IMR-90 (cell line): ENCODE measurements at regions not wholly inside any gene's neighbourhood (a gene's known extent, or its start where the extent isn't known, plus 50 kb on each side); places are given as distances from the start of the nearest gene placed in this dataset.

ENCODE experiments used
- ATAC-seq: fragments of 200-7000 bp; cut with Tn5 transposase; 2 replicates; pipeline ENCODE4 v1.9.1; 2020; ENCODE audit warnings: low read depth, mild to moderate bottlenecking, moderate library complexity
- BruUV-seq: library from RNA; stranded (reverse); fragments of 400-500 nt; replicated peaks from 2 replicates; lab custom pipeline; 2021; lab: Mats Ljungman, UMichigan
- CTCF ChIA-PET: fragments of 300-600 bp; formaldehyde crosslinking; extraction: SDS; loops from one replicate; lab custom pipeline; 2021; ENCODE audit warnings: antibody characterized with exemption; lab: Yijun Ruan, JAX
- POLR2A ChIA-PET: fragments of 300-600 bp; sonication (Branson Sonifier 250); formaldehyde crosslinking; loops from one replicate; lab custom pipeline; 2022; ENCODE audit warnings: antibody characterized with exemption; ENCODE audit not compliant: unreplicated experiment; lab: Charles Lee
- DNase-seq: peaks from one replicate; pipeline ENCODE4 v3.0.0; 2013
- H2AFZ ChIP-seq: replicated peaks from 2 replicates; pipeline ENCODE3; 2013; ENCODE audit warnings: low read length, mild to moderate bottlenecking; ENCODE audit not compliant: poor library complexity
- H2AK5ac ChIP-seq: 2 replicates; pipeline ENCODE4 v1.6.1; 2013; ENCODE audit warnings: low read depth, low read length, inconsistent platforms
- H2AK9ac ChIP-seq: replicated peaks from 2 replicates; pipeline ENCODE3; 2013; ENCODE audit warnings: mild to moderate bottlenecking, low read depth, low read length, moderate library complexity; ENCODE audit not compliant: poor library complexity
- H2BK120ac ChIP-seq: 2 replicates; pipeline ENCODE4 v1.6.1; 2013; ENCODE audit warnings: low read depth, low read length, inconsistent platforms
- H2BK15ac ChIP-seq: 3 replicates; pipeline ENCODE4 v1.6.1; 2013; ENCODE audit warnings: low read depth, low read length, inconsistent platforms
- H2BK20ac ChIP-seq: 2 replicates; pipeline ENCODE4 v1.6.1; 2013; ENCODE audit warnings: low read depth, mild to moderate bottlenecking, inconsistent platforms, low read length, moderate library complexity
- H2BK5ac ChIP-seq: 2 replicates; pipeline ENCODE4 v1.6.1; 2013; ENCODE audit warnings: mild to moderate bottlenecking, low read depth, low read length, inconsistent platforms; ENCODE audit not compliant: poor library complexity, severe bottlenecking
- H3K14ac ChIP-seq: replicated peaks from 2 replicates; pipeline ENCODE4 v1.6.1; 2013; ENCODE audit warnings: low read depth, low read length, inconsistent platforms
- H3K18ac ChIP-seq: 2 replicates; pipeline ENCODE4 v1.6.1; 2013; ENCODE audit warnings: low read depth, low read length, control low read depth
- H3K23ac ChIP-seq: 2 replicates; pipeline ENCODE4 v1.6.1; 2013; ENCODE audit warnings: low read depth, low read length, inconsistent platforms
- H3K27ac ChIP-seq: 2 replicates; pipeline ENCODE4 v1.5.1; 2013; ENCODE audit warnings: mild to moderate bottlenecking, control low read depth, low read length; ENCODE audit not compliant: insufficient read depth
- H3K27me3 ChIP-seq: 2 replicates; pipeline ENCODE4 v1.6.1; 2013; ENCODE audit warnings: low read length; ENCODE audit not compliant: control insufficient read depth, insufficient read depth
- H3K36me3 ChIP-seq: 2 replicates; pipeline ENCODE4 v1.6.1; 2013; ENCODE audit warnings: low read length, mixed read lengths; ENCODE audit not compliant: control insufficient read depth, insufficient read depth
- H3K4ac ChIP-seq: 2 replicates; pipeline ENCODE4 v1.6.1; 2013; ENCODE audit warnings: low read depth, low read length, inconsistent platforms
- H3K4me1 ChIP-seq: 2 replicates; pipeline ENCODE4 v1.6.1; 2013; ENCODE audit warnings: low read length, mixed read lengths; ENCODE audit not compliant: control insufficient read depth, insufficient read depth
- H3K4me2 ChIP-seq: 2 replicates; pipeline ENCODE4 v1.6.1; 2013; ENCODE audit warnings: low read depth, mild to moderate bottlenecking, control low read depth, low read length, moderate library complexity
- H3K4me3 ChIP-seq: 2 replicates; pipeline ENCODE4 v1.5.1; 2013; ENCODE audit warnings: low read depth, mild to moderate bottlenecking, control low read depth, low read length, moderate library complexity; ENCODE audit not compliant: insufficient read depth
- H3K56ac ChIP-seq: 2 replicates; pipeline ENCODE4 v1.6.1; 2013; ENCODE audit warnings: low read length, inconsistent platforms; ENCODE audit not compliant: insufficient read depth; ENCODE audit errors: extremely low read depth
- H3K79me1 ChIP-seq, 2 experiments: 2 replicates each; pipeline ENCODE4 v1.6.1; 2013; ENCODE audit warnings: low read length in 2 of 2, inconsistent platforms in 1 of 2, low read depth in 1 of 2
- H3K9ac ChIP-seq: 2 replicates; pipeline ENCODE4 v1.6.1; 2013; ENCODE audit warnings: low read depth, low read length, control low read depth
- H3K9me1 ChIP-seq: 2 replicates; pipeline ENCODE4 v1.6.1; 2013; ENCODE audit warnings: low read length, inconsistent platforms; ENCODE audit not compliant: insufficient read depth
- H3K9me3 ChIP-seq: 2 replicates; pipeline ENCODE4 v1.6.1; 2013; ENCODE audit warnings: low read length; ENCODE audit not compliant: control insufficient read depth, insufficient read depth
- H4K20me1 ChIP-seq: 2 replicates; pipeline ENCODE4 v1.6.1; 2013; ENCODE audit warnings: low read length, inconsistent platforms; ENCODE audit not compliant: insufficient read depth
- H4K5ac ChIP-seq: 2 replicates; pipeline ENCODE4 v1.6.1; 2013; ENCODE audit warnings: mild to moderate bottlenecking, low read depth, low read length, control low read depth
- H4K8ac ChIP-seq, 2 experiments: 2 replicates each; pipeline ENCODE4 v1.6.1; 2013; ENCODE audit warnings: low read depth in 2 of 2, low read length in 2 of 2, control low read depth in 1 of 2, inconsistent platforms in 1 of 2
- H4K91ac ChIP-seq: 2 replicates; pipeline ENCODE4 v1.6.1; 2013; ENCODE audit warnings: low read depth, low read length, inconsistent platforms; ENCODE audit not compliant: insufficient read depth
- CEBPB ChIP-seq: IDR thresholded peaks from 2 replicates; pipeline ENCODE4 v1.6.1; 2012; ENCODE audit warnings: low read depth, low read length, improper control_type of control experiment
- CHD1 ChIP-seq: IDR thresholded peaks from 2 replicates; pipeline ENCODE4 v1.6.1; 2012; ENCODE audit warnings: low read depth, low read length, improper control_type of control experiment
- RFX5 ChIP-seq: IDR thresholded peaks from 2 replicates; pipeline ENCODE4 v1.8.0; 2012; ENCODE audit warnings: low read depth, mild to moderate bottlenecking, low read length, moderate library complexity
- WGBS, 2 experiments: methylation state at CpG; one replicate each; pipeline versions ENCODE4 v1.1.5 to v1.1.7; 2013; ENCODE audit warnings: missing lambda C conversion rate in 2 of 2; ENCODE audit not compliant: insufficient read length in 1 of 2; ENCODE audit errors: extremely low coverage in 2 of 2; 5-methylcytosine and 5-hydroxymethylcytosine counted together
- dilution Hi-C: fragments of 300-500 bp; cut with HindIII; formaldehyde crosslinking; loops from one replicate; pipeline ENCODE4 v1.14.3; 2018; ENCODE audit warnings: low sequenced_read_pairs; ENCODE audit not compliant: unreplicated experiment
- in situ Hi-C: fragments of 300-500 bp; cut with MboI; formaldehyde crosslinking; loops from 3 replicates; pipeline ENCODE4 v1.14.3; 2019; ENCODE audit warnings: low sequenced_read_pairs, inconsistent platforms, mixed read lengths
- intact Hi-C: fragments of 100-400 bp; cut with micrococcal nuclease; formaldehyde crosslinking; loops from 2 replicates; pipeline ENCODE4 v1.10.0; 2022

DNA sequence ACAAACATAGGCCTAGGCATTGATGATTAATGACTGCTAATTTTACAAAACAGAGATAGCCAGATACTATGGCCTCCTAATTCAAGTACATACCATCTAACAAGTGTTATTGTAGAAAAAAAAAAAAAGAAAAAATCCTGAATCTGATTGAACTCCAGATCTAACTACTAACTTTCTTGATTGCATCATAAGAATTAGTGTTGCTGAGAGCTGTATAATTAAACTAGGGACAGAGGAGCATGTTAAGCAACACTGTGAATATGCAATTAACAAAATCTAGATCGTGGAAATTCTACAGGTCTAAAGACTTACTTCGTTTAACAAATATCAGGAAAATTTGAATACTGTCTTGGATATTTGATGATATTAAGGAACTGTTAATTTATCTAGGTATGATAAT is 208.3 kb upstream of the ZNF608 start:
- Histone ChIP-seq H4K5ac (no peak overlapping the region), H3K9ac (no peak overlapping the region), H3K4me3 (no peak overlapping the region), H3K9me1 (no peaks in the 10 kb centered on the region), H3K27ac (no peak overlapping the region), H3K14ac (no peak overlapping the region), H4K91ac (no peak overlapping the region), H2BK20ac (no peak overlapping the region), H3K4me2 (no peak overlapping the region), H3K9me3 (no peaks in the 10 kb centered on the region), H2AK5ac (no peak overlapping the region), H2BK15ac (no peak overlapping the region), H3K36me3 (no peaks in the 10 kb centered on the region), H3K18ac (no peak overlapping the region), H2AFZ (no peak overlapping the region), H3K79me1 (no peaks in the 10 kb centered on the region), H2AK9ac (no peak overlapping the region), H2BK120ac (no peak overlapping the region), H2BK5ac (no peak overlapping the region), H4K8ac (no peak overlapping the region), H3K4ac (no peak overlapping the region), H3K4me1 (no peaks in the 10 kb centered on the region), H3K23ac (no peak overlapping the region), H3K56ac (no peak overlapping the region), H4K20me1 (no peaks in the 10 kb centered on the region), H3K27me3 (no peaks in the 10 kb centered on the region)
- in situ Hi-C loops = no loop called here
- intact Hi-C loops = no loop called here
- ChIA-PET POLR2A (no interaction called here), CTCF (no interaction called here)
- dilution Hi-C loops = no loop called here
- ATAC-seq (no peak), DNase-seq (no peak)
- no CpG with 5 or more reads among the region's 2 CpGs for WGBS, 2 experiments
- TF ChIP-seq RFX5 (no peak), CEBPB (peak; percentile 51; the same call in 1 of the 2 replicates), CHD1 (no peak)
- no TSS peak for BruUV-seq
